K562 (cell line): ENCODE measurements at regions not wholly inside any gene's neighbourhood (a gene's known extent, or its start where the extent isn't known, plus 50 kb on each side); places are given as distances from the start of the nearest gene placed in this dataset.

Experiments used
- ATAC-seq: fragments of 200-7000 bp; cut with Tn5 transposase; 3 replicates; pipeline ENCODE4 v1.9.1; 2020; ENCODE audit warnings: moderate library complexity
- BruUV-seq: library from RNA; stranded (reverse); fragments of 400-500 nt; replicated peaks from 2 replicates; lab custom pipeline; 2021; lab: Mats Ljungman, UMichigan
- CTCF ChIA-PET: fragments of 300-600 bp; formaldehyde crosslinking; extraction: SDS; loops from one replicate; lab custom pipeline; 2021; ENCODE audit warnings: low intra/inter-chr PET ratio; lab: Yijun Ruan, JAX
- POLR2A ChIA-PET: fragments of 300-600, 350-650 bp; sonication (Branson Sonifier 250); formaldehyde crosslinking; extraction: SDS; loops from one replicate; lab custom pipeline; 2021; ENCODE audit warnings: antibody characterized with exemption, inconsistent platforms; lab: Yijun Ruan, JAX
- DNase-seq, 4 experiments: peaks; one replicate each; pipeline versions ENCODE4 v3.0.0 to v3.0.0-alpha.2; 2011 to 2018; ENCODE audit warnings: low spot score in 3 of 4, mixed read lengths in 3 of 4; ENCODE audit errors: extremely low read depth in 1 of 4
- FAIRE-seq: peaks from 2 replicates; lab custom pipeline; 2011; peaks lifted over from hg19 to GRCh38; lab: Jason Lieb, UNC
- H2AFZ ChIP-seq: 2 replicates; pipeline ENCODE4 v1.6.0; 2011; ENCODE audit warnings: low read depth, low read length, control low read depth, inconsistent platforms
- H3K27ac ChIP-seq: fragments of 200-600 bp; 3 replicates; pipeline ENCODE4 v1.8.0; 2011; ENCODE audit warnings: low read depth, mild to moderate bottlenecking, control low read depth, inconsistent platforms, low read length, moderate library complexity, mixed read lengths; ENCODE audit errors: extremely low read depth
- H3K27me3 ChIP-seq, 2 experiments: fragments of 300-600 bp in 1 of 2; 2 replicates in 1 of 2; 3 replicates in 1 of 2; pipeline versions ENCODE4 v1.6.0 to v1.8.0; 2011; ENCODE audit warnings: inconsistent platforms in 2 of 2, low read length in 2 of 2, mild to moderate bottlenecking in 1 of 2, mixed read lengths in 1 of 2, moderate library complexity in 1 of 2; ENCODE audit not compliant: control insufficient read depth in 2 of 2, insufficient read depth in 2 of 2
- H3K36me3 ChIP-seq: fragments of 300-600 bp; 3 replicates; pipeline ENCODE4 v1.8.0; 2011; ENCODE audit warnings: mild to moderate bottlenecking, low read length, inconsistent platforms; ENCODE audit not compliant: control insufficient read depth, insufficient read depth
- H3K4me1 ChIP-seq, 2 experiments: fragments of 200-600 bp in 1 of 2; replicated peaks in 1 of 2; 2 replicates in 1 of 2; 3 replicates in 1 of 2; pipeline versions ENCODE4 v1.5.1 to v1.8.0; 2011; ENCODE audit warnings: inconsistent platforms in 2 of 2, low read length in 2 of 2, mild to moderate bottlenecking in 1 of 2, mixed read lengths in 1 of 2, moderate library complexity in 1 of 2; ENCODE audit not compliant: control insufficient read depth in 2 of 2, insufficient read depth in 2 of 2
- H3K4me2 ChIP-seq: 2 replicates; pipeline ENCODE4 v1.6.1; 2011; ENCODE audit warnings: low read length, control low read depth, inconsistent platforms, mixed read lengths; ENCODE audit not compliant: insufficient read depth
- H3K4me3 ChIP-seq: fragments of 200-600 bp; sonication (generic), shearing (Covaris generic); 2 replicates; pipeline ENCODE4 v1.5.1; 2016; ENCODE audit warnings: control low read depth, inconsistent platforms
- H3K79me2 ChIP-seq: fragments of 200-600 bp; 3 replicates; pipeline ENCODE4 v1.8.0; 2011; ENCODE audit warnings: low read length, inconsistent platforms; ENCODE audit not compliant: control insufficient read depth, insufficient read depth
- H3K9ac ChIP-seq, 2 experiments: 2 replicates each; pipeline versions ENCODE4 v1.6.0 to v1.6.1; 2011; ENCODE audit warnings: low read depth in 2 of 2, low read length in 2 of 2, control low read depth in 1 of 2, inconsistent platforms in 1 of 2, mild to moderate bottlenecking in 1 of 2, mixed read lengths in 1 of 2; ENCODE audit not compliant: insufficient read depth in 1 of 2
- H3K9me1 ChIP-seq: one replicate; pipeline ENCODE4 v1.6.0; 2011; ENCODE audit warnings: inconsistent platforms, mild to moderate bottlenecking, low read length, moderate library complexity; ENCODE audit not compliant: control insufficient read depth, insufficient read depth
- H3K9me3 ChIP-seq: replicated peaks from 2 replicates; pipeline ENCODE4 v1.5.1; 2011; ENCODE audit warnings: low read depth, low read length, inconsistent platforms; ENCODE audit not compliant: control insufficient read depth, insufficient read depth
- H4K20me1 ChIP-seq: replicated peaks from 2 replicates; pipeline ENCODE4 v1.6.1; 2011; ENCODE audit warnings: low read length, inconsistent platforms, mixed read lengths; ENCODE audit not compliant: control insufficient read depth, insufficient read depth
- CHD4 ChIP-seq: fragments of 200-600 bp; sonication (generic); IDR thresholded peaks from 3 replicates; pipeline ENCODE4 v1.6.1; 2012; ENCODE audit warnings: low read depth, mild to moderate bottlenecking, mixed read lengths, low read length, inconsistent platforms; ENCODE audit not compliant: insufficient read depth, insufficient replicate concordance, poor library complexity, severe bottlenecking
- POLR2H ChIP-seq: IDR thresholded peaks from 2 replicates; pipeline ENCODE4 v1.6.1; 2016; ENCODE audit warnings: missing genetic modification characterization, low read depth, mild to moderate bottlenecking, control low read depth, missing compliant biosample characterization, moderate library complexity
- PPARD ChIP-seq: fragments of 250-450 bp; sonication (Bioruptor Pico); IDR thresholded peaks from 2 replicates; pipeline ENCODE4 v1.8.0; 2022; ENCODE audit warnings: inconsistent platforms, mild to moderate bottlenecking, moderate library complexity
- RBM34 ChIP-seq: fragments of 200-400 bp; formaldehyde crosslinking; IDR thresholded peaks from 2 replicates; pipeline ENCODE4 v1.6.1; 2018; ENCODE audit warnings: low read length, borderline replicate concordance; ENCODE audit not compliant: insufficient read depth
- SIX5 ChIP-seq, 2 experiments: IDR thresholded peaks; 2 replicates each; pipeline ENCODE4 v1.6.1; 2011; ENCODE audit warnings: low read length in 2 of 2, borderline replicate concordance in 1 of 2, low read depth in 1 of 2, mild to moderate bottlenecking in 1 of 2, moderate library complexity in 1 of 2; ENCODE audit not compliant: insufficient read depth in 1 of 2
- TOE1 ChIP-seq, 2 experiments: fragments of 450-650 bp in 1 of 2; sonication (generic) in 1 of 2; formaldehyde crosslinking in 1 of 2; IDR thresholded peaks; 2 replicates each; pipeline versions ENCODE4 v1.7.1 to v1.8.0; 2016 to 2022; ENCODE audit warnings: borderline replicate concordance in 2 of 2, mild to moderate bottlenecking in 2 of 2, antibody characterized with exemption in 1 of 2, inconsistent platforms in 1 of 2, low read depth in 1 of 2, missing genetic modification reagents in 1 of 2, moderate library complexity in 1 of 2
- ZBTB1 ChIP-seq: sonication (generic); formaldehyde crosslinking; IDR thresholded peaks from 2 replicates; pipeline ENCODE4 v1.8.1; 2023; ENCODE audit warnings: missing genetic modification reagents, low read depth, mild to moderate bottlenecking, borderline replicate concordance
- ZNF408 ChIP-seq: fragments of 250-450 bp; sonication (Bioruptor Pico); IDR thresholded peaks from 2 replicates; pipeline ENCODE4 v1.4.0; 2020; ENCODE audit warnings: low read depth, mild to moderate bottlenecking, moderate library complexity
- ZNF696 ChIP-seq: fragments of 250-450 bp; sonication (Bioruptor Pico); conservative IDR thresholded peaks from 2 replicates; pipeline ENCODE4 v1.4.0; 2020; ENCODE audit warnings: mild to moderate bottlenecking, moderate library complexity
- ZZZ3 ChIP-seq: fragments of 450-650 bp; IDR thresholded peaks from 2 replicates; pipeline ENCODE4 v1.6.1; 2016; ENCODE audit warnings: antibody characterized with exemption, mild to moderate bottlenecking, moderate library complexity
- WGBS: fragments of 100-300 bp; shearing (Covaris generic); methylation state at CpG from one replicate; pipeline ENCODE4 v1.1.6; 2016; ENCODE audit warnings: low coverage, mixed read lengths; ENCODE audit not compliant: insufficient coverage; ENCODE audit errors: missing lambda C conversion rate; 5-methylcytosine and 5-hydroxymethylcytosine counted together
- in situ Hi-C: fragments of 300-500 bp; cut with MboI; formaldehyde crosslinking; loops from 4 replicates; pipeline ENCODE4 v1.15.0; 2018; ENCODE audit warnings: inconsistent platforms, mixed read lengths
- intact Hi-C: fragments of 100-400 bp; cut with micrococcal nuclease; formaldehyde crosslinking; loops from 2 replicates; pipeline ENCODE4 v1.14.2; 2022
- TF ChIP-seq, protein P1 (sequence below): fragments of 250-450 bp; sonication (Bioruptor Pico); IDR thresholded peaks from 2 replicates; pipeline ENCODE4 v1.8.0; 2022; ENCODE audit warnings: moderate library complexity, mild to moderate bottlenecking, inconsistent platforms

GRCh38 chr7:153036396-153037063 is 277.0 kb downstream of the ACTR3B start (continued):
- TF ChIP-seq TOE1 (IDR thresholded peaks at IDR 0.05; ENCODE audit: borderline replicate concordance) (no peak), TOE1 (CRISPR knock-in tag; IDR thresholded peaks at IDR 0.05; ENCODE audit: borderline replicate concordance, low read depth) (no peak), PPARD (CRISPR knock-in tag) (no peak)
- TF ChIP-seq, all 486 proteins: peak for 5

GRCh38 chr7:153043440-153043839 is 283.9 kb downstream of the ACTR3B start:
- H3K4me2 ChIP-seq, result no peak overlapping the region
- H3K9me1 ChIP-seq, result no peaks in the 10 kb centered on the region
- no peaks in the 10 kb centered on the region for H3K79me2 ChIP-seq
- H3K9me3 ChIP-seq, result no peaks in the 10 kb centered on the region
- no peak for FAIRE-seq
- 0 out of 3 replicates have a peak, but pooled peaks have one; percentile 33 for ATAC-seq
- H3K27me3 ChIP-seq, result peaks cover 10 to 27% of the 10 kb centered on the region in 2 experiments; a peak in 4 of 5 replicates
- H3K36me3 ChIP-seq, result no peaks in the 10 kb centered on the region
- no peak overlapping the region for H3K4me3 ChIP-seq
- H4K20me1 ChIP-seq, result peaks cover 4% of the 10 kb centered on the region; the same call in 1 of the 2 replicates
- intact Hi-C loops, result no loop called here
- H3K27ac ChIP-seq, result no peak overlapping the region
- TF ChIP-seq POLR2H (tag), result no peak
- no peak for TF ChIP-seq ZNF408 (CRISPR knock-in tag)
- TF ChIP-seq CHD4, result no peak
- no peak for TF ChIP-seq RBM34
- no peak for TF ChIP-seq ZNF696 (CRISPR knock-in tag)
- no peak for TF ChIP-seq ZZZ3
- TF ChIP-seq SIX5 (IDR thresholded peaks at IDR 0.05; ENCODE audit: borderline replicate concordance in 1 of 2, insufficient read depth in 1 of 2, low read depth in 1 of 2, low read length in 2 of 2), result no peak
- TF ChIP-seq ZBTB1, result no peak
- TF ChIP-seq, protein P1, sequence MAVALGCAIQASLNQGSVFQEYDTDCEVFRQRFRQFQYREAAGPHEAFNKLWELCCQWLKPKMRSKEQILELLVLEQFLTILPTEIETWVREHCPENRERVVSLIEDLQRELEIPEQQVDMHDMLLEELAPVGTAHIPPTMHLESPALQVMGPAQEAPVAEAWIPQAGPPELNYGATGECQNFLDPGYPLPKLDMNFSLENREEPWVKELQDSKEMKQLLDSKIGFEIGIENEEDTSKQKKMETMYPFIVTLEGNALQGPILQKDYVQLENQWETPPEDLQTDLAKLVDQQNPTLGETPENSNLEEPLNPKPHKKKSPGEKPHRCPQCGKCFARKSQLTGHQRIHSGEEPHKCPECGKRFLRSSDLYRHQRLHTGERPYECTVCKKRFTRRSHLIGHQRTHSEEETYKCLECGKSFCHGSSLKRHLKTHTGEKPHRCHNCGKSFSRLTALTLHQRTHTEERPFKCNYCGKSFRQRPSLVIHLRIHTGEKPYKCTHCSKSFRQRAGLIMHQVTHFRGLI (CRISPR knock-in tag), result no peak
- no peak for DNase-seq
- ChIA-PET POLR2A (interaction anchor here (1.1 kb wide), 1 partner anchor 12 kb away, joined by 3 read pairs; no protein-coding TSS in a partner anchor), CTCF (no interaction called here)
- no peak overlapping the region for H2AFZ ChIP-seq
- BruUV-seq, result no TSS peak
- no peaks in the 10 kb centered on the region for H3K4me1 ChIP-seq
- no peak overlapping the region for H3K9ac ChIP-seq
- WGBS, result 2% methylated on average over 9 of the region's 9 CpGs
- in situ Hi-C loops, result no loop called here
